GM18508 (cell line): ENCODE measurements at regions not wholly inside any gene's neighbourhood (a gene's known extent, or its start where the extent isn't known, plus 50 kb on each side); places are given as distances from the start of the nearest gene placed in this dataset.

Experiments used
- ATAC-seq: cut with Tn5 transposase; IDR thresholded peaks from one replicate; pipeline ENCODE4 v1.9.1; 2021; ENCODE audit warnings: moderate number of reproducible peaks; ENCODE audit not compliant: insufficient read depth, unreplicated experiment

DNA sequence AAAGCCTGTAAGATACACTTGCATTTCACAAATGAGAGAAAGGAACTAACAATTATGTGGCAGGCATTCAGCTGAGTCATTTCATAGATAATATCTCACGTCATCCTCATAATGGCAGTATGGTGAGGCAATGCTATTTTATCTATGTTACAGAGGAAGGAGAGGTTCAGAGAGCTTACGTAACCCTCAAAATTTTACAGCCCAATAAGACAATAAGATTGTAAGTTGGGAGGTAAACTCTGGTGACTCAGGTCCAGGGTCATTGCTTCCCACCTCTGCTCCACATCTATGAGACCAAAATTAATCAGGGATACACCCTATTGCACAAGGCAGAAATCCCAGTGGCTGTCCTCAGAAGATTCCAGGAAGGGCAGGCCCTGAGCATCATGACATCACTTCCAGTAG, 309.7 kb downstream of the NSG2 start:
- ATAC-seq = no peak

GRCh38 chr5:174355995-174356394, 310.5 kb downstream of the NSG2 start:
- no peak for ATAC-seq

DNA sequence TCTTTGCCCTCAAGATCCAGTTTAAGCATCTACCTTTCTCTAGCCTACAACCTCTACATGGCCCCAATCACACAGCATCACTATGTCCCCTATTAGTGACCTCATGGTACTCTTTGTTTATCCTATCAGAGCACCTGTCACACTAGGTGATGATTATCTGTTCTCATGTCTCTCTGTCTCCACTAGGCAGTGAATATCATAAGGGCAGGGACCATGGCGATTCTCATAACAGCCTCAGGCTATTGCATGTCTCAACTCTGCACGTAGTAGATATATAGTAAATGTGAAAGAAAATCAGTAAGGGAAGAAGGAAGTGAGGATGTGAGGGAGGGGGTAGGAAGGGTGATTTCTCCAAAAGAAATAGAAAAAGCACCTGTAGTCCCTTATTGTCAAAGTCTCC, 311.0 kb downstream of the NSG2 start:
- ATAC-seq = no peak

- ATAC-seq = no peak
Measured at GRCh38 chr5:174358276-174358675, 312.8 kb downstream of the NSG2 start.

DNA sequence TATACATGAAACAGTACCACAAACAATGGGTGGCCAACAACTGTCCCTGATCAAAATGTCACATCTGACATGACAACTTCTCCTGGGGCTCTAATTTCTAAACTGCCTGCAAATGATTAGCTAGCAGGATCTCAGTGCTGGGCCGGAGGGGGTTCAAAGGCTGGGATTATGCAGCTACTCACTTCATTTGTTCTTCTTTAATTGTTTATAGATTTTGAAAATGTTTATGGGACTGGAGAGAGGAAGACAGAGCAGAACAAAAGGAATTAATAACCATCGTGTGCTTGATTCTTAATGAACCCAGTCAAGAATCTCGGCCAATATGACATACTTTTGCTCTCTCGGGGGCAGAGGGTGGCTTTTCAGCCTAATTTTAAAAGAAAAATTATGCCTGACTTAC, 313.6 kb downstream of the NSG2 start:
- ATAC-seq = no peak

- ATAC-seq = no peak
Measured at GRCh38 chr5:174362514-174362913, 317.0 kb downstream of the NSG2 start.

DNA sequence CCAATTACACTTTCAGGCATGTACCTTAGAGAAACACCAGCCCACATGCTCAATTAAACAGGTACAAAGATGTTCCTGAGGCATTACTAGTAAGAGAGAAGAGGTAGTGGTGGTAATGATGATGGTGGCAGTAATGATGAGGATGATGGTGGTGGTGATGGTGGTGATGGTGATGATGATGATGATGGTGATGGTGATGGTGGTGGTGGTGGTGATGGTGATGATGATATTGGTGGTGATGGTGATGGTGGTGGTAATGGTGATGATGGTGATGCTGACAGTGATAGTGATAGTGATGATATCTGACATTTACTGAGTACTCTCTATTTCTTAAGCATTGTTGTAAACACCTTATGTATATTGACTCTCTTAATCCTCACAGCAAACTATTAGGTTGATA, 318.4 kb downstream of the NSG2 start:
- ATAC-seq = no peak

GRCh38 chr5:174364676-174365075, 319.2 kb downstream of the NSG2 start:
- ATAC-seq = no peak

- ATAC-seq = no peak
Measured at GRCh38 chr5:174371600-174372094, 326.1 kb downstream of the NSG2 start.

- ATAC-seq = no peak
Measured at GRCh38 chr5:174374206-174374605, 328.7 kb downstream of the NSG2 start.

DNA sequence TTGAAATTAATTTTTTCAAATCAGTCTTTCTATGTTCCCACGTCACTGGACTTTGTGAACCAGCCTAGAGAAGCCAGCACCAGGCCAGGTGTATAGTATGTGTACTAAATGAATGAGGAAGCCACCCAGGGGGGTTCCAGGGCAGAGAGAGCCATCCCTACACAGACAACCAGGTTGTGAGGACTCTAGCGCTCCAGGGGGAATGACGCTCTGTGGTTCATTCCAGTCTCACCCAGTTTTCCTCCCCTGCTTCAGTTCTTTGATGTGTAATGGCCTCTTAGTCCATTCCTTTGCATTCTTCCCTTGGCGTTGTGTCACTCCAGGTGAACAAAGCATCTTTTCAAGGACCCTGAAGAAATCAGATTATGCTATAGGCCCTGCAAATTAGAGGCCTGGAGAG, 330.6 kb downstream of the NSG2 start:
- ATAC-seq = no peak

DNA sequence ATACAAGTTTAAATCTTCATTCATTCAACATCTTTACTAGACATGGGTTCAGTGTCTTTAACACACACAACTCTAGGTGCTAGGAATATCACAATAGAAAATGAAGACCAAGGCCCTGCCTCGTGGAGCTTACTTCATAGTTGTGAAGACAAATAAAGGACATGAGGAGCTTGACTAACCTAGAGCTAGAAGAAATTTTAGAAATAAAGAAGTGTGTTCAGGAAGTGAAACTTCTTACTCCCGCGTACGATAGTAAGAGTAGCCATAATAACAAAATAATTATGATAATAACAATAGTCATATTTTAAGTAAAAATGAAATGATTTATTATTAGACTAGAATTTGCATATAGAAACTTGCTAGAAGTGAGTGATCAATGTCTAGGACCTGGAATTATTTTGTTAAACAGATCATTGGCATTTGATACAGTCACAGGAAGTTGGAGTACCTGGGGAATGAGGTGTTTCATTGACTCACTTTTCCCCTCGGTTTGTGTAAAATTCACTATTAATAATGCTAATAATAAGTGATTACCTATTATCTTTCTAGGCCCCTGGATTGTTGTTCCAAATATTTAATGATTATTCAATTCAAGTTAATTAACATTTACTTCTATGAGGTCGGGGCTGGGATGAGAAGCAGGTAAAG, 331.3 kb downstream of the NSG2 start:
- no peak for ATAC-seq

DNA sequence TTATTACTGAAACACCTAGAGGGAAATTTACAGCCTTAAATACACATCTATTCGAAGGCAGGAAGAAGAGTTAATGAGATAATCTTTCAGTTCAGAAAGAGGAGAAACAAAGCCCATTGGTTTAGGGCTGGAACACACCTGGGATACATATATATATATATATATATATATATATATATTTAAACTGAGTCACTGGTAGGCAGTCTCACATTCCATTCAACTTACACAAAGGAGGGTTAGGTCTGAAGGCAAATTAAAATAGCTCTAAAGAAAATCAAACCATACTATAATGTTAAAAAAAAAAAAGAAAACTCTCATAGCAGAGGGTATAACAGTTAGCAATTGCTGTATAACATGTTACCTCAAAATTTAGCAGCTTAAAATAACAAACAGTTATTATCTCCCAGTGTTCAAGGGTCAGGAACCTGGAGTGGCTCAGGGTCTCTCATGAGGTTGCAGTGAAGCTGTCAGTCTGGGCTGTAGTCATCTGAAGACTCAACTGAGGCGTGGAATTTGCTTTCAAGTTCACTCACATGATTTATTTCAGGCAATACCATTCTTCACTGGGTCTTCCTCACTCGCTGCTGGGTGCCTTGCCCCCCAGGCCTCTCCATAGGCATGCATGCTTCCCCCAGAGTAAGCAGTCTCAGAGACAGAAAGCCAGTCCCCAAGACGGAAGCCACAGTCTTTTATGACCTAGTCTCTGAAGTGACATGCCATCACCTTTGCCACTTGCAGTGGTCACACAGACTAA, 332.8 kb downstream of the NSG2 start:
- no peak for ATAC-seq

GRCh38 chr5:174380311-174380710, 334.8 kb downstream of the NSG2 start:
- no peak for ATAC-seq

DNA sequence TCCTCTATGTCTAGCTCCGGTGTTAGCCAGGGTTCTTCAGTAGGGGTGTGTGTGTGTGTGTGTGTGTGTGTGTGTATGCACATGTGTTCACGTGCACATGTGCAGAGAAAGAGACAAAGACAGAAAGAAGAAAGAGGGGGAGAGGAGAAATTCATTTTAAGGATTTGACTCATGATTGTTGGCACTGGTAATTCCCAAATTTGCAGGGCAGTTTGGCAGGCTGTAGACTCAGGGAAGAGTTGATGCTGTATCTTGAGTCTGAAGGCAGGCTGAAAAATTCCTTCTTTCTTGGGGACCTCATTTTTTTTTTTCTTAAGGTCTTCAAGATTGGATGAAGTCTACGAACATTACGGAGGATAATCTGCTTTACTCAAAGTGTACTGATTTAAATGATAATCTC, 335.7 kb downstream of the NSG2 start:
- ATAC-seq = no peak

GRCh38 chr5:174383210-174384167, 338.0 kb downstream of the NSG2 start:
- no peak for ATAC-seq

- ATAC-seq = no peak
Measured at GRCh38 chr5:174384509-174384947, 339.0 kb downstream of the NSG2 start.

- ATAC-seq = no peak
Measured at GRCh38 chr5:174386306-174386705, 338.1 kb upstream of the MSX2 start.

DNA sequence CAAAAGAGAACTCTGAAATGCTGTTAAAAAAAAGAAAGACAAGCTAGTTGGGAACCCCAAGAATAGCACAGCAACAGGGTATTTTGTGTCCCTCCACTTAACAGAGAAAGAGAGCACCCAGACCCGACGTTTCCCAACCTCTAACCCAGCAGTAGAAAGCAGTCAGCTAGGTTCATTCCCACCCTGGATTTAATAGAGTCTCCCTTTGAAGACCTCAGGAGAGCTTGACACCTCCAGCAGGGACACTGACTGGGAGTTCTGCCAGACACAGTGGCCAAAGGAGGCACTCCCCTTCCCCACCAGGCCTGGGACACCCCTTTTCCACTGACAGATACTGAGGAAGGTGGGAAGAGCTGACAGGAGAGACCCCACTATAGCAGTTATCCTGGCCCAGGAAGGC, 337.5 kb upstream of the MSX2 start:
- ATAC-seq = no peak

DNA sequence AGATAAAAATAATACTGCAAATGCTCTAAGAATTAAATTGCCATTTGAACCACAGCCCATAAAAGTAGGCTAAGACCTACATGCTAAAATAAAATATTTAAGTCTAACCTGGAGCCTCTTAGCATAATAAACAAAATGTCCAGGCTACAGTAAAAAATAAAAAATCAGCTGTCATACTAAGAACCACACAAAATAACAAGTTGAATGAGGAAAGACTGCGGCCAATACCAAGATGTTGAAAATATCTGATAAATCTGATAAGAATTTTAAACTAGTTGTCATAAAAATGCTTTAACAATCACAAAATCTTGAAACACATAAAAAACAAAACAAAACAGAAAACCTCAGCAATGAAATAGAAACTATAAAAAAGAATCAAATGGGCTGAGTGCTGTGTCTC, 336.9 kb upstream of the MSX2 start:
- ATAC-seq = no peak

DNA sequence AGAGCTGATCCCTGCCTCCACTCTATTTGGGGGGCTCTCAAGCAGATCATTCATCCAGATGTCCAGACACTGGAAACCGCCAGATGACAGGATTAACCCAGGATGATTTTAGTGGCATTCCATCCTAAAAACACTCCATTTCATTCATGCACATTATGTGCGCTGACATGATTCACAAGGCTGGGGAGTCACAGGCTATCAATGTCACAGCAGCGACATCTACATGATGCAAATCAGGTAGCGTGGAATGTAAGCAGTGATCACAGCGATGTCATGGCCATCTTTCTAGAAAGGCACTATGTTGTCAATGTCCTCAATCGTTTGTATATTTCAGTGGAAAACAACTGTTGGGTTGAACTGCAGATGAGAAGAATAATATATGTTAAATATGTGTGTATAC, 331.5 kb upstream of the MSX2 start:
- no peak for ATAC-seq
